ENCODE measurements at regions not wholly inside any gene's neighbourhood (a gene's known extent, or its start where the extent isn't known, plus 50 kb on each side); places are given as distances from the start of the nearest gene placed in this dataset.

DNA sequence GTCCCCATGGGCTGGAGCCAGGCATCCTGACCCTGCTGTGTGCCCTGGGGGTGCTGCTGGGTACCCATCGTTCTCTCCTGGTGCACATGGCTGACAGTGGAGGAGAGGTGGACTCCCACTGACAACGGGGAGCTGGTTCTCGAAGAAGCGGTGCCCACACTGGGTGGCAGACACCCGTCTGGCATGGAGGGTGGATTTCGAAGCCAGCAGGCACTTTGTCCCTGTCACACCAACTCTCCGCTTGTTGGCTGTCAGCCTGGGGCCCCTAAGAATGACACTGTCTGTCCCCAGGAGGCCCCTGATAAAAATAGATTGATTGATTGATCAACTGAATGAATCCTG is 55.4 kb downstream of the RTP5 start:
- TF ChIP-seq SMC3 (IDR thresholded peaks at IDR 0.05) = no peak
- TF ChIP-seq, protein P1, sequence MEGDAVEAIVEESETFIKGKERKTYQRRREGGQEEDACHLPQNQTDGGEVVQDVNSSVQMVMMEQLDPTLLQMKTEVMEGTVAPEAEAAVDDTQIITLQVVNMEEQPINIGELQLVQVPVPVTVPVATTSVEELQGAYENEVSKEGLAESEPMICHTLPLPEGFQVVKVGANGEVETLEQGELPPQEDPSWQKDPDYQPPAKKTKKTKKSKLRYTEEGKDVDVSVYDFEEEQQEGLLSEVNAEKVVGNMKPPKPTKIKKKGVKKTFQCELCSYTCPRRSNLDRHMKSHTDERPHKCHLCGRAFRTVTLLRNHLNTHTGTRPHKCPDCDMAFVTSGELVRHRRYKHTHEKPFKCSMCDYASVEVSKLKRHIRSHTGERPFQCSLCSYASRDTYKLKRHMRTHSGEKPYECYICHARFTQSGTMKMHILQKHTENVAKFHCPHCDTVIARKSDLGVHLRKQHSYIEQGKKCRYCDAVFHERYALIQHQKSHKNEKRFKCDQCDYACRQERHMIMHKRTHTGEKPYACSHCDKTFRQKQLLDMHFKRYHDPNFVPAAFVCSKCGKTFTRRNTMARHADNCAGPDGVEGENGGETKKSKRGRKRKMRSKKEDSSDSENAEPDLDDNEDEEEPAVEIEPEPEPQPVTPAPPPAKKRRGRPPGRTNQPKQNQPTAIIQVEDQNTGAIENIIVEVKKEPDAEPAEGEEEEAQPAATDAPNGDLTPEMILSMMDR (IDR thresholded peaks at IDR 0.05) = no peak

Measured in A549 (cell line).